GM23338 (cell line): ENCODE measurements at regions not wholly inside any gene's neighbourhood (a gene's known extent, or its start where the extent isn't known, plus 50 kb on each side); places are given as distances from the start of the nearest gene placed in this dataset.

ENCODE experiments used
- ATAC-seq: fragments of 200-7000 bp; cut with Tn5 transposase; 3 replicates; pipeline ENCODE4 v1.9.1; 2020
- DNase-seq: peaks from one replicate; pipeline ENCODE4 v3.0.0-alpha.2; 2015; ENCODE audit warnings: low spot score
- H2AFZ ChIP-seq: fragments of 200-600 bp; sonication (generic); 2 replicates; pipeline ENCODE4 v1.8.0; 2016; ENCODE audit warnings: antibody characterized with exemption, mild to moderate bottlenecking, moderate library complexity
- H3F3A ChIP-seq: fragments of 200-600 bp; sonication (generic); replicated peaks from 2 replicates; pipeline ENCODE4 v1.8.0; 2017; ENCODE audit warnings: antibody characterized with exemption, mixed run types, low read depth
- H3K27ac ChIP-seq: fragments of 200-600 bp; sonication (generic); 2 replicates; pipeline ENCODE4 v1.6.1; 2016; ENCODE audit warnings: low read depth
- H3K27me3 ChIP-seq: fragments of 200-600 bp; sonication (generic); 2 replicates; pipeline ENCODE4 v1.8.0; 2016; ENCODE audit warnings: mild to moderate bottlenecking, mixed run types, moderate library complexity; ENCODE audit not compliant: insufficient read depth
- H3K36me3 ChIP-seq: fragments of 200-600 bp; sonication (generic); 2 replicates; pipeline ENCODE4 v1.8.0; 2016; ENCODE audit warnings: mild to moderate bottlenecking; ENCODE audit not compliant: insufficient read depth
- H3K4me1 ChIP-seq: fragments of 200-600 bp; sonication (generic); 2 replicates; pipeline ENCODE4 v1.8.0; 2016; ENCODE audit warnings: mild to moderate bottlenecking, moderate library complexity; ENCODE audit not compliant: insufficient read depth
- H3K4me2 ChIP-seq: fragments of 200-600 bp; sonication (generic); 2 replicates; pipeline ENCODE4 v1.7.1; 2017; ENCODE audit warnings: mixed run types
- H3K4me3 ChIP-seq: fragments of 200-600 bp; sonication (generic); 2 replicates; pipeline ENCODE4 v1.6.1; 2016; ENCODE audit warnings: mixed run types
- H3K79me2 ChIP-seq: fragments of 200-600 bp; sonication (generic); replicated peaks from 2 replicates; pipeline ENCODE4 v1.8.0; 2017; ENCODE audit warnings: mild to moderate bottlenecking; ENCODE audit not compliant: insufficient read depth
- H3K9me2 ChIP-seq: fragments of 200-600 bp; sonication (generic); 2 replicates; pipeline ENCODE4 v1.8.0; 2017; ENCODE audit not compliant: insufficient read depth
- H4K20me1 ChIP-seq: fragments of 200-600 bp; sonication (generic); replicated peaks from 2 replicates; pipeline ENCODE4 v1.8.0; 2017; ENCODE audit warnings: mild to moderate bottlenecking; ENCODE audit not compliant: insufficient read depth
- H3K27ac Mint-ChIP-seq: 2 replicates; pipeline ENCODE4 v1.8.0; 2020; ENCODE audit warnings: inconsistent platforms, mild to moderate bottlenecking, moderate library complexity, mixed read lengths
- H3K27me3 Mint-ChIP-seq: 3 replicates; pipeline ENCODE4 v1.8.0; 2022; ENCODE audit warnings: low read depth, mild to moderate bottlenecking, moderate library complexity, mixed read lengths, inconsistent platforms; ENCODE audit not compliant: insufficient read depth, poor library complexity
- H3K36me3 Mint-ChIP-seq: 3 replicates; pipeline ENCODE4 v1.8.0; 2021; ENCODE audit warnings: low read depth, mild to moderate bottlenecking, inconsistent platforms, moderate library complexity, mixed read lengths
- H3K4me1 Mint-ChIP-seq: 3 replicates; pipeline ENCODE4 v1.8.0; 2020; ENCODE audit warnings: mild to moderate bottlenecking, inconsistent platforms, mixed read lengths
- H3K4me3 Mint-ChIP-seq: 3 replicates; pipeline ENCODE4 v1.8.0; 2021; ENCODE audit warnings: moderate library complexity, mild to moderate bottlenecking, inconsistent platforms, mixed read lengths
- H3K9me3 Mint-ChIP-seq: 3 replicates; pipeline ENCODE4 v1.8.0; 2020; ENCODE audit warnings: moderate library complexity, mild to moderate bottlenecking, inconsistent platforms, mixed read lengths
- CREB1 ChIP-seq: fragments of 250-450 bp; sonication (Bioruptor Pico); IDR thresholded peaks from 2 replicates; pipeline ENCODE4 v1.5.0; 2020; ENCODE audit warnings: low read depth, mild to moderate bottlenecking, moderate library complexity
- CTCF ChIP-seq, 2 experiments: fragments of 200-600 bp in 1 of 2; sonication (generic) in 1 of 2; conservative IDR thresholded peaks; 2 replicates each; pipeline versions ENCODE4 v1.5.1 to v1.6.1; 2016 to 2017; ENCODE audit warnings: antibody characterized with exemption in 2 of 2, low read depth in 2 of 2, mild to moderate bottlenecking in 2 of 2, moderate library complexity in 1 of 2
- ETS1 ChIP-seq: IDR thresholded peaks from 2 replicates; pipeline ENCODE4 v1.6.1; 2016; ENCODE audit warnings: antibody characterized with exemption
- EZH2 ChIP-seq: fragments of 200-600 bp; sonication (generic); IDR thresholded peaks from one replicate; pipeline ENCODE4 v1.8.0; 2017; ENCODE audit warnings: antibody characterized with exemption, mild to moderate bottlenecking, low read depth; ENCODE audit not compliant: unreplicated experiment
- EZH2phosphoT487 ChIP-seq: fragments of 200-600 bp; sonication (generic); IDR thresholded peaks from one replicate; pipeline ENCODE4 v1.8.1; 2018; ENCODE audit warnings: antibody characterized with exemption; ENCODE audit not compliant: unreplicated experiment
- JUNB ChIP-seq: IDR thresholded peaks from one replicate; pipeline ENCODE4 v1.6.1; 2016; ENCODE audit warnings: antibody characterized with exemption; ENCODE audit not compliant: unreplicated experiment
- NANOG ChIP-seq: IDR thresholded peaks from 2 replicates; pipeline ENCODE4 v1.6.1; 2016; ENCODE audit warnings: antibody characterized with exemption, borderline replicate concordance
- POLR2AphosphoS5 ChIP-seq: IDR thresholded peaks from 2 replicates; pipeline ENCODE4 v1.6.1; 2016; ENCODE audit warnings: antibody characterized with exemption, low read depth
- REST ChIP-seq: IDR thresholded peaks from one replicate; pipeline ENCODE4 v1.6.1; 2018; ENCODE audit warnings: antibody characterized with exemption; ENCODE audit not compliant: unreplicated experiment
- ZNF114 ChIP-seq: fragments of 250-450 bp; sonication (Bioruptor Pico); IDR thresholded peaks from 2 replicates; pipeline ENCODE4 v1.5.0; 2020; ENCODE audit warnings: mild to moderate bottlenecking, moderate library complexity
- ZNF331 ChIP-seq: fragments of 250-450 bp; sonication (Bioruptor Pico); IDR thresholded peaks from 2 replicates; pipeline ENCODE4 v1.5.0; 2020; ENCODE audit warnings: low read depth, mild to moderate bottlenecking, moderate library complexity
- ZNF462 ChIP-seq: fragments of 250-450 bp; sonication (Bioruptor Pico); IDR thresholded peaks from 2 replicates; pipeline ENCODE4 v1.5.0; 2020; ENCODE audit warnings: mild to moderate bottlenecking, moderate library complexity

- TF ChIP-seq EZH2phosphoT487: no peak
- TF ChIP-seq ZNF331: no peak
- no peak for TF ChIP-seq CREB1 (CRISPR knock-in tag)
- no peak for TF ChIP-seq EZH2
- no peak for TF ChIP-seq ZNF114 (CRISPR knock-in tag)
- TF ChIP-seq NANOG: no peak
- no peak for TF ChIP-seq ZNF462 (CRISPR knock-in tag)
Observed at GRCh38 chr13:78742659-78743058, 83.7 kb upstream of the OBI1 start (continued).

- Histone ChIP-seq H3K79me2 (no peaks in the 10 kb centered on the region), H3K4me3 (no peak overlapping the region), H3K36me3 (no peaks in the 10 kb centered on the region), H3K4me1 (peaks cover 8% of the 10 kb centered on the region; the same call in 1 of the 2 replicates), H3K27me3 (no peaks in the 10 kb centered on the region), H3K4me2 (no peak overlapping the region), H3K27ac (no peak overlapping the region), H3K9me2 (peaks cover 7% of the 10 kb centered on the region; the same call in 1 of the 2 replicates), H2AFZ (no peak overlapping the region), H3F3A (no peaks in the 10 kb centered on the region), H4K20me1 (no peaks in the 10 kb centered on the region)
- no peak for DNase-seq
- no peaks in the 10 kb centered on the region; the same call in 2 of the 3 replicates for H3K9me3 Mint-ChIP-seq
- no peak for ATAC-seq
- H3K4me3 Mint-ChIP-seq: no peak overlapping the region
- no peak overlapping the region for H3K27ac Mint-ChIP-seq
- no peak for TF ChIP-seq ETS1
- no peak for TF ChIP-seq CTCF (conservative IDR thresholded peaks at IDR 0.05; ENCODE audit: low read depth in 2 of 2)
- TF ChIP-seq JUNB: no peak
- no peak for TF ChIP-seq REST
- no peak for TF ChIP-seq POLR2AphosphoS5
- no peak for TF ChIP-seq ZNF114 (CRISPR knock-in tag)
- H3K27me3 Mint-ChIP-seq: peaks cover 2% of the 10 kb centered on the region
- H3K4me1 Mint-ChIP-seq: peaks cover 18% of the 10 kb centered on the region
- H3K36me3 Mint-ChIP-seq: no peaks in the 10 kb centered on the region
Observed at GRCh38 chr13:78736142-78736541, 77.2 kb upstream of the OBI1 start.
